Left lobe of liver (tissue), 2 donors: ENCODE measurements at regions not wholly inside any gene's neighbourhood (a gene's known extent, or its start where the extent isn't known, plus 50 kb on each side); places are given as distances from the start of the nearest gene placed in this dataset.
"Not testable (repeated sequence)": the region's sequence is repeated elsewhere in the genome, so short reads cannot be mapped to it uniquely, and the experiment has no call there.

Experiments used
- ATAC-seq: fragments of 200-7000 bp; cut with Tn5 transposase; one replicate; pipeline ENCODE4 v1.9.1; 2020; ENCODE audit warnings: mild to moderate bottlenecking, moderate library complexity
- DNase-seq: peaks from one replicate; pipeline ENCODE4 v3.0.0-alpha.2; 2020; ENCODE audit warnings: low spot score
- donor health status: DM: no; HTN: no; CAD: no; lungs with moderate emphysema.
- donor health status: DM: no; HTN: yes; CAD: no.

DNA sequence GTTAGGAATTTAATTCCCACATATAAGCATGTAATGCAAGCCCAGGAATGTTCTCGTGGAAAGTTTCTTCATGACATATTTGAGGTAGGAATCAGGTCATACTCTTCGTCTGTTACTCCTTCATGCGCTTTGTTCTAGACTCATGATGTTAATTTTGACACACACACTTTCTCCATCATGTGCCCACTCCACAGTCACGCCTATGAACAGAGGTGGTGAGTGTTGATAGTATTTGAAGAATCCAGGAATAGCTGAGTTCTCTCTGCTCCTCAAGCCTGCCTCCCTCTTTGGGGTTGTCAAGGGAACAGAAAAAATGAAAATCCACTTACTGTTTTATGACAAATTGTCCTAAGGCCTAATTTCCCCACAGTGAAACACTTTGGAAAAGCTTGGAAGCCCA lies 117.3 kb upstream of the SERPINE2 start:
- no peak for ATAC-seq
- DNase-seq = no peak

DNA sequence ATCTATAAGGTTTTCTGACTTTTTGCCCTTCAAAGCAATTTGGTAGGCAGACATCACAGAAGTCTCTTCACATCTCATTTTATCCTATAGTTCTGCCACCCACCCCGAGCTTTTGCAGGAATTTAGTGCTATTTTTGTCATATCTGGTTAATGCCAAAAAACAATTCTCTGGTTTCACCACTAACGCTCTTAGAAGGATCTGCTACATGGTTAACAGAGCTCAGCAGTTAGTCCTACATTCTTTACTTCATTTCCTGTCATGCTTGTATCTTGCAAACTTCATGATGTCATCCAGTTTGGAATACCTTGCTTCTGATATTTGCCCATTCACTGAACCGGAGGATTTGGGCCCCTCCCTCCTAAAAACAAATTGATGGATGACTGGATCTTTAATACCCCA lies 116.8 kb upstream of the SERPINE2 start:
- DNase-seq = no peak
- no peak for ATAC-seq

DNA sequence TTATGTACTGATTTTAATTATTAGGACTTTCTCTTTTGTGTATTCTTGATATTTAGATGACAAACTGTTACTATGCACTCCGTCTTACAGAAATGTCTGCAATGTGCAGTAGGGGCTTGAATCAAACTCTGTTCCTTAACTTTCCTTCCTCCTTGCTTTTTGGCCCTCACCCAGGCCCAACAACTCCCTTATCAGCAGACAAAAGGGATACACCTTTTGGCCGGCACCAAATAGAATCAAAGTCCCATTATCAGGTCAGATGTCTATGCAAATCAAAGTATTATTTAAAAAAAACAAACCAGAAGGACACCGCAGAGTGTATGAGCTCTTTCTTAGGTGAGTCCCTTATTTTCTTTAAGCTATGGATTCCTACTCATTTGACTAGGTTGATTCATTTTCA lies 116.3 kb upstream of the SERPINE2 start:
- DNase-seq (no peak), ATAC-seq (no peak)

DNA sequence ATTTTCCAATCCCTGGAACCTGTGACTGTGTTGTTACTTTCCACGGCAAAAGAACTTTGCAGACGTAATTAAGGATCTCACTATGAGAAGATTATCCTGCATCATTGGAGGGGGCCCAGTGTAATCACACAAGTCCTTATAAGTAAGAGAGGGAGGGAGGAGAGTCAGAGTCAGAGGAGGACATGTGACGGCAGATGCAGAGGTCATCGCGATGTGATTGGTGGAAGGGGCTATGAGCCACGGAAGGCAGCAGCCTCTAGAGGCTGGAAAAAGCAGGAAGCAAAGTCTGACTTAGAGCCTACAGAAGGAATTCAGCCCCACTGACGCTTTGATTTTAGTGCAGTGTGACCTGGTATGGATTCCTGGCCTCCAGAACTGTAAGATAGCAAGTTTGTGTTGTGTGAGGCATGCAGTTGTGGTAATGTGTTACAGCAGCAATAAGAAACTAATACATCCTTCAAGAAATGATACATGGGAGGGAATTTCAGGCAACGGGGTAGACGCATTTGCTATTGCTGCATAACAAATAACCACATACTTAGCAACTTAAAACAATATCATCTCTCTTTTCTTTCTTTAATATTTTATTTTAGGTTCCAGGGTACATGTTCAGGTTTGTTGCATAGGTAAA lies 112.7 kb upstream of the SERPINE2 start:
- no peak for DNase-seq
- ATAC-seq = no peak

DNA sequence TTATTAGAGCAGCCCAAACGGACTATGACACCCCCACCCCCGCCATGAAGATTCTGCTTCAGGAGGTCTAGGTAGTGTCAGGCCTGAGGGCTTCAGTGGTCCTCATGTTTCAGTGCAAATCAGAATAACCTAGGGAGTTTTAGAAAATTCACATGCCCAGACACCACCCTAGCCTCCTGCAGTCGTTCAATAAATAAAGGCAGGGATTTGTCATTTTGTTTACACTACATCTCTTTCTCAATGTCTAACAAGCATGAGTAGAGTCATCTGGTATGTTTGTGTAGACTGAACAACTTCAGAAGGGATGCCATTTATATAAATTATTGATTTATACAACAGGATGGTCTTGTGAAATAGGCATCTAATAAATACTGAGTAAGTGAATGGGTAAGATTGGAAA lies 112.1 kb upstream of the SERPINE2 start:
- ATAC-seq (no peak), DNase-seq (no peak)

DNA sequence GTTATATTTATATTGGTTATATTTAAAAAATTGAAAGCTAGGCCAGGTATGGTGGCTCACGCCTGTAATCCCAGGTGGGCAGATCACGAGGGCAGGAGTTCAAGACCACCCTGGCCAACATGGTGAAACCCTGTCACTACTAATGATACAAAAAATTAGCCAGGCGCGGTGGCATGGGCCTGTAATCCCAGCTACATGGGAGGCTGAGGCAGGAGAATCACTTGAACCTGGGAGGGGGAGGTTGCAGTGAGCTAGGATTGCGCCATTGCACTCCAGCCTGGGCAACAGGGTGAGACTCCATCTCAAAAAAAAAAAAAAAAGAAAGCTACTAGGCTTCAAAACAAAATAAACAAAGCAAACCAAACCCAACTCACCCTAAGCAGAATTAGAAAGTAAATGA lies 109.0 kb upstream of the SERPINE2 start:
- DNase-seq, ATAC-seq: not testable (repeated sequence)

DNA sequence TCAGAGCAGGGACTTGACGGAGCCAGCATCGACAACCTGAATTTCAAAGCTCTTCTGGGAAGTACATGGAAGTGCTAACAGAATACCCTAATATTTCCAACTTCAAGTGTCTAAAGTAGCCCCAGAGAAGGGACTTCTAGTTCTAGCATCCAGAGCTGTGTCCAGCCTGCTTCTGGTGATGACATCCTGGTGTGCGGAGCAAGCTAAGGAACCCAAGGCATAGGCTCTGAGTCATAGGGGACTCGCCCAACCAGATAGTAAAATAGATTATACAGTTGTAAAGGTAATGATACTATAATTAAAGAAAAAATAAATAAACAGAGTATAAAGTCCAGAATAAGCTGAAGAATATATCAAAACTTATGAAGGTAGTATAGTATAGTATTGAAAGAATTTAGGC lies 108.1 kb upstream of the SERPINE2 start:
- DNase-seq (no peak), ATAC-seq (no peak)

DNA sequence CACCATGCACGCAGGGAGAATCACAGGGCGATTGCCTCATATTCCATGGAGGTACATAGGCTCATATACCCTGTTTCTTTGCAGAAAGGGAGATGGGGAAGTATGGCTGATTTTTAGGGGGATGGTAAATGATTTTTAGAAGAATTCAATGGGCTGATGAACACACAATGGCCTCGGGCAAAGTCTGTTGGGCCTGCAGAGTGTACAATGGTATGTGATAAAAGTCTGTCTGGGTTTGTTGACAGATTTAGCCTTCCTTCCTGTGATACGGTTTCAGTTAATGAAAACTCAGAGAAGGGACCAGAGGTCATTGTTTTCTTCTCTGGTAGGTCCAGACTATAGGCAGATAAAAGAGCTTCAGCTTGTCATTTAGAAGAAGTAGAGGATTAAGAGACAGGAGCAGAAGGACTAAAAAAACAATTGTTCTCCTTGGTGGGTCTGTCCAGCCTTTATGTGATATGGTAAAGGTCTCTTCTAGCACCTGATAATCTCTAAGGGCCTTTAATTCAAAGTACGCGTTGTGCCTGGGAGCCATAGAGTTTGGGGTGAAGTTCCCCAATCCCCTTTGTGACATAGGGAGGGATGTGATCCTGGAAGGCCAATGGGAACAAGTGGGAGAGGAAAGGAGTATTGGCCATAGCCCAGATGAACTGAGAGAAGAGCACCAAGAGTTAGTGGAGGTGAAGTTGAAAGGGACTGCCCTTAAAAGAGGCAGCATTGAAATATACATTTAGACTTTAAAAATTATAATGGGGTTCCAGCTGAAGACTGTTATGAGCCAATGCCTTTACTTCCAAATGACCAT lies 107.5 kb upstream of the SERPINE2 start:
- ATAC-seq (no peak), DNase-seq (no peak)

DNA sequence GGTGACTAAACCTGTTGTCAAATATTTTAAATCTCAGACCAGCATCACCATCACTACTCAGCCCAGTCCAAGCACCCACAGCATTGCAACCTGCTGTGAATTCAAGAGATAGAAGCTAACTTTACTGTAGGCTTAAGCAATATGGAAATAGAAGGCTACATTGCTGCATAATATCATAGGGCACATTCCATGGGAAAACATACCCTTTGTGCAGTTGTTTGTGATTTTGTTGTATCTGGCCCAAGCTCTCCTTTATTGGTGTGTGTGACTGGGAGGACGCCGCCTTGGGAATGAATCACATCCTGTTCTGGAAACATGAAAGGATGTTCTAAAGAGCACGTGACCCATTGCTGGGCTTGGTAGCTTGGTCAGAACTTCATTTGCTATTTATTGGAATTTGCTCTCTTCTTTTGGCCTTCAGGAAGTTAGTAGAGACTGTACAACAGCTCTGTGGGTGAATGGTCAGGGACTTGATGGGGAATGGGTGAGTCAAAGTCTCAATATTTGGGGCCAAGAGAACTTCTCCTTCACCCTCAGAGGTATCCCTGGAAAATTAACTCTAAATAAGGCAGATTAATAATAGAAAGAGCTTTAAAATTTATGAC lies 106.8 kb upstream of the SERPINE2 start:
- no peak for DNase-seq
- ATAC-seq = no peak

DNA sequence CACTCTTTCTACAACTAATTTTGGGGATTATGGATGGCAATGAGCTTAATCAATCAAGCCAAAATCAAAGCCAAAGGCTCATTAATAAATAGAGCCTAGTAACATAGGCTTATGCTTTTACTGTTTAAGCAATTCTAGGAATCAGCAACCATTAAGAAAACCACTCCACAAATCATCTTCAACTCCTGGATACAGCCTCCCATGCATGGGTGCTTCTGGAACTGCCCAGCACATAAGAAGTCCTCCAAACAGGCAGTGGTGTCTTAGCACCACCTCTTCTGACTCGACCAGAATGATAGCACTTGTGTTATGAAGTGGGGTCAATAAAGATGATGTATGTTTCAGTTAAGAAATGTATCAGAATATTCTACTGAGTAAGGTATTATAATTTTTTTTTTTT lies 104.4 kb upstream of the SERPINE2 start:
- ATAC-seq (no peak), DNase-seq (no peak)

DNA sequence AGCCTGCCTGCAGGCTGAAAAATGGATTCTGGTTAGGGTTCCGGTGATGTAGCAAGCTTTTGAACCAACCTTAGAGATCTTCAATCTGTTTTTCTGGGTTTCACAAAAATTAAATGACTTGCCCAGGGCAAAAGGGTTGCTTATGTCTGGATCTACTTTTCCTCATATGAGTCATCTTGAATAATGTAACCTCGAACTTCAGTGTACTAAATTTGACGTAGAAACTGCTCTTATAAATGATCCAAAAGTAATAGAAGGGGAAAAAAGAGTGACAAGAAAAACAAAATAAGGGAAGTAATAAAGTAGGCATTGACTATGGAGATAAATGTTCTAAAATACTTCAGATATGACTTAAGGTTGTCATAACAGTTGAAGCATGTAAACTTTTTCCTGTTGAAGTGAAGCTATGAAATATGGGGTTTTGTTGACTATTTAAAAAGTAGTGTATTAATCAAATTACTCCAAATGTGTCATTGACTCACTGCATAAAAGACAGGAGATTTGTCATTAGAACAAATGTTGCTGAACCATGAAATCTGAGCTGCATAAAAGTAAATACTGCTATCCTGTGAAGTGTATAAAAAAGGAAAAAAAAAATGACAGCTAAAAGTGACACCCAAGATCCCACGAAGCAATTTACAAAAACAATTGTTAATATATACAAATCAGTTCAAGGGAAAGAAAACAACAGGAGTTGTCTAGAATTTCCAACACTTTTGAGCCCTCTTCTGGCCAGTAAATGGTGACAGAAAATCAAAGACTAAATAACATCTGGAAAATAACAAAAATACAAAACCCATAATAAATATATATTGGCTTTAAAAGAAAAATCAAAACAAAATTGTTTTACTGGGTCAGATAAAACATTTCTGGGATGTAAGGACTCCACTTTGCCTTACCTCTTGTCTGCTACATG lies 103.6 kb upstream of the SERPINE2 start:
- ATAC-seq (no peak), DNase-seq (no peak)

DNA sequence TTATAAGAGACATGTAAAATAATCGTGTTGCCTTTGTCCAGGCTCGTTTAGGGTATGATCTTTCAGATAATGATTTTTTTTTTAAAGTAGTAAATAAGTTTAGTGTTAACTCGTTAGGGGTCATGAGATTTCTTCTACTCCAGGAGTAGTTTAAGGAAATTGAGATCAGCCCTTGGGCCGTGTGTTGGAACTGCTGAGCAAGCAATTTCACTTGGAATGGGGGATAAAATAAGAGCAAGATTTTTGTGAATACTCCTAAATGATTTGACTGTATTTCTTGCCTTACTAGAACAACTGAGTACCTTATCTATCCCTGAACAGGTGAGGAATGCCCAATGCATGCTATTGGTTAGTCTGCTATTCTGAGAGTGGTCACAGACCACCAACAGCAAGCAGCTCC lies 102.2 kb upstream of the SERPINE2 start:
- ATAC-seq (no peak), DNase-seq (no peak)

DNA sequence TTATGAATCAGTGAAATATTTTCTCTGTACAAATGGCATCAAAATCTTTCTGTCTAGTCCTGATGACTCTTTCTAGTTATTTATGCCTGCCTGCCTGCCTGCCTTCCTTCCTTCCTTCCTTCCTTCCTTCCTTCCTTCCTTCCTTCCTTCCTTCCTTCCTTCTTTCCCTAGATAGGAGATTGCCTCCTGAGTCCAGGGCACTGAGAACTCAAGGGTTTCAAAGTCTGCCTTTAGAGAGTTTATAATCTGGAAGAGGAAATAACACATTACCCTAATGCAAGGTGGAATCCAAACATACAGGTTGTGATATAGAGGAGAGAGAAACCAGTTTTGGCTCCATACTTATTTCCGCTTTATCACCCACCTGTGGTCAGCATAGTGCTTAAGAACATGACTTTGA lies 98.1 kb upstream of the SERPINE2 start:
- DNase-seq = no peak
- ATAC-seq = no peak

DNA sequence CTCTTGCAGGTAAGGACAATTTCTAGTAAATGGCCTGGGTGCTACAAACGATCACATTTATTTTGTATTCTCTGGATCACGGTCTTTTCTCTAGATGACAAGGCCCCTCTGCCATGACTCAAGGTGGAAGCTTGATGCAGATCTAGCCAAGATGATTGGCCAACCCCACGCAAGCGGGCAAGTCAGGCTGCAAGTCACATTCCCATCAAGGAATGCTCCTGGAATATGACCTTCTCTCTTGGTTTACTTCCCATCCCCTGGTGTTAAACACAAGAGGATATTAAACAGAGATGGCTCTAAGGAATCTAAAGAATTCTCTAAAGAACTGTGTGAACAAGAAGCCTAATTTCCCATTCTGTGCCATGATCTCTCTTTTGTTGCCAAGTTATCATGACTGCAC lies 97.3 kb upstream of the SERPINE2 start:
- DNase-seq = no peak
- ATAC-seq = no peak

DNA sequence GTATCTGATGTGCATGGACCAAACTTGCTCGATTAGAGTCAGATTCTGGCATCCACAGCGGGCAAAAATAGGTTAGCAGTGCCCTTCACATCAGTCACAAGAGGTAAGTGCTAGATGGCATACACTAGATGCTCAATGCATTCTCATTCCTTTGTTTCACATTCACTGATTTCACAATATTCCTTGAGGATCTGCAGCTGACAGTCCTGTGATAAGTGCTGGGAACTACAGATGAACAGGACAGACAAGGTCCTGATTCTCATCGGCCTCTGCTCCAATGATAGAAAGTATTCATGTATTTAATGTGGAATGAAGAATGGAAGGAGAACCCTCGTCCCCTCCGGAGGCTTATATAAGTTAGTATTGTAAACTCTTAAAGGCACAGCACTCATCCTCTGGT lies 96.8 kb upstream of the SERPINE2 start:
- no peak for ATAC-seq
- no peak for DNase-seq

DNA sequence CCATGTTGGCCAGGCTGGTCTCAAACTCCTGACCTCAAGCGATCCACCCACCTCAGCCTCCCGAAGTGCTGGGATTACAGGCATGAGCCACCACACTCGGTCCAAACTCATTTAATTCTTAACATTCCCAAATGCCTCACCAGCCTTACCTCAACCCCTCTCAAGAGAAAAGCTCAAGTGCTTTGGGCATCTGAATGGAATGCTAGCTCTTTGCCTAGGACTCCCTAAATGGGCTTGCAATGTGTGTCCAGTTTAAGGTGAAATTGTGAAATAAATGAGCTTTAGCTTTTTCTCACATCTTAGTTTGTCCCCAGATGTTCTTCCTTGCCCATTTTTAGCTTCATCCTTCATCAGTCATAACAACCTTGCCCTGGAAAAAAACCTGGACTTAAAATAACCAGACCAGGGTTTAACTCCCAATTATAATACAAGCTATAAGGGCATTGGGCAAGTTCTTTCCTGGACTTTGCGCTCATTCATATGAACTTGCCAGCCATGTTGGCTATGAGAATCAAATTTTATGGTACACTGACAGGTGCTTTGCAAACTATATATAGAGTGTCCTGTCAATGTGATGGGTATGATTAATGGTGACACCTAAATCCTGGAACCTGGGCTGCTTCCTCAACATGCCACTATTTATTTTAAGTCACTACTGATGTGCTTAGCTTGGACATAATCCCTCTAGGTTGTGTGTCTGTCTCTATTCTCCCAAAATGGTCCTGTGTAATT lies 95.1 kb upstream of the SERPINE2 start:
- ATAC-seq (no peak), DNase-seq (no peak)

DNA sequence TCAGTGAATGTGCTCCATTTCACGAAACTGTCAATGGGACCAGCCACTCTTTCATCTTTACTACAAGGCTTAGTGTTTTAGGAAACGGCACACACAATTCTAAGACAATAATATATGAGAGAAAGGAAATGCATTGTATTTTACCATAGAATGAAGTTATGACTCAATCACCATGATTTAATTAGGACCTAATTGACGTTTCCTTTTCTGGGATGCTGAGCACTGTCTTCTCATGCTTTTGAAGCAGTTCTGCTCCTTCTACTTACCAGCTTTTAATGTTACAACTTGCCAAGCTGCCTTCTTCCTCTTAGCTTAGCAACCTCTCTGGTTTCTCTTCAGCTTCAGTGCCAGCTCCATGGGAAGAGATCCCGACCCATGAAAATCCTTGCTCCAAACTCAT lies 94.3 kb upstream of the SERPINE2 start:
- no peak for DNase-seq
- no peak for ATAC-seq

DNA sequence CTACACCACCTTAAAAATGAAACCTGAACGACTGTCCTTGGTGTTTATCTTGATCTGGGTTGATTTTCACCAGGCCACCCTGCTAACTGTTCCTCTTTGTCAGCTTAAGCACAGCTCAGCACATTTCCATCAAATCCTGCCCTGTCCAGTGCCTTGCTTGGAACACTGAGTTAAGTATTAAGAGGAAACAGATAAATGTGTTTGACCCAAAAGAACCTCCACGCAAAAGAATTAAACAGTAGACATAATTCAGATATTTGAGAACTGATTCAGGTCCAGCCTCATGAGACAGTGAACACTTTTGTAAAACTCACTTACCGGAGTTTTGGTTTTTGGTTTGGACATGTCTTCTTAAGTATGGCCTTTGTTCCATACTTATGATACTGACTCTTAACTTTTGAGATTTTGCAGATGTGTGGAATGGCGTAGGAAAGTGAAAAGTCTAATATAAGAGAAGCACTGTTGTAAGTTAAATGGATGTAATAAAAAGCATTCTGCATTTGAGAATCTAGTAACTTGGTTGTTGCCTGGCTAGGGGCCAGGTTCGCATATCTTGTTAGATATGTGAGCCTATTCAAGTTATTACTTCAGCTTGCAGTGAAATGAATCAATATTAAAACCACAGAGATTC lies 88.9 kb upstream of the SERPINE2 start:
- no peak for ATAC-seq
- DNase-seq = no peak

DNA sequence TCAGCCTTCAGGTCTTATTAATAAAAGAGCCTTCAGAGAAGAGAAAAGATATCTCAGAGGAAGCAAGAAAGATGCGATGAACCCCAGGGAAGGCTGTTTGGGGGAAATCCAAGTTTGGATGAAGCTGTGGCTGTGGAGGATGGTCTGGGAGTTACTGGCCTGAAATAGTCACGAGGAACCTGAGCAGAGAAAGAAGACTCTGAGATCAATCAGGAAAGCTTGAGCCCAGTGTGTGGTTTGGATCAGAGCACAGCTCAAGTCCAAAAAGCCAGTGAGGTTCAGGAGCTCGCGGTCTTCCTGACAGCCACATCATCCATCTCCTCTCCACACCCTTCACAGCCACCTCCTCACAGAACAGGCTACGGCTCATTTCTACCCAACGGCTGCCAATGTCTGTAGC lies 87.4 kb upstream of the SERPINE2 start:
- DNase-seq (no peak), ATAC-seq (no peak)

DNA sequence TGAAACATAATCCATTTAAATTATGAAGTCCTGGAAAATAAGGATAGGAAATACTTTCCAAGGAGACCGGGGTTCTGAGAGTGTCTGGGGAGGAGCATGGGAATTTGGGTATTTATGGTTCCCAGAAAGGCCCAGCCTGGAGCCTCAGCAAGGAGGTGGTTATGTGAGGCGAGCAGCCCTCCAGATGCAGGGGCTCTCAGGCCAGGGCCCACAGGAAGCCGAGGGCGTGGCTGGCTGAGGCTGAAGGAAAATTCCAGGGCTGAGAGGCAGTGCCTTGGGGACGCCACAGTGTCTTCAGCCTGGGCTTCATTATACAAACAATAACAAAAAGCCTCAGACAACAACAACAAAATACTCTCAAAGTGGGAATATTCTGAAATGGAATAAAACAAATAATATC lies 86.9 kb upstream of the SERPINE2 start:
- ATAC-seq = no peak
- DNase-seq = no peak
